Fibroblast of lung (primary cell): ENCODE measurements at regions not wholly inside any gene's neighbourhood (a gene's known extent, or its start where the extent isn't known, plus 50 kb on each side); places are given as distances from the start of the nearest gene placed in this dataset.

Experiments
- DNase-seq, 2 donors: peaks; one replicate each; pipeline versions ENCODE4 v3.0.0 to v3.0.0-alpha.2; 2010; ENCODE audit warnings: low read depth in 2 of 2
- H2AFZ ChIP-seq: 2 replicates; pipeline ENCODE4 v1.5.1; 2012; ENCODE audit warnings: low read length, control low read depth, inconsistent platforms
- H3K27ac ChIP-seq: 2 replicates; pipeline ENCODE4 v1.5.1; 2011; ENCODE audit warnings: low read length, control low read depth; ENCODE audit not compliant: insufficient read depth
- H3K27me3 ChIP-seq: 2 replicates; pipeline ENCODE4 v1.5.1; 2011; ENCODE audit warnings: mild to moderate bottlenecking, low read length; ENCODE audit not compliant: control insufficient read depth, insufficient read depth
- H3K36me3 ChIP-seq: 2 replicates; pipeline ENCODE4 v1.5.1; 2011; ENCODE audit warnings: low read length; ENCODE audit not compliant: control insufficient read depth, insufficient read depth
- H3K4me1 ChIP-seq: 2 replicates; pipeline ENCODE4 v1.5.1; 2011; ENCODE audit warnings: low read length; ENCODE audit not compliant: control insufficient read depth, insufficient read depth; ENCODE audit errors: extremely low read depth
- H3K4me2 ChIP-seq: 2 replicates; pipeline ENCODE4 v1.5.1; 2011; ENCODE audit warnings: low read length, control low read depth; ENCODE audit not compliant: insufficient read depth; ENCODE audit errors: extremely low read depth
- H3K4me3 ChIP-seq, 4 experiments: fragments of 200-600 bp in 1 of 4; sonication (generic) in 1 of 4; replicated peaks in 1 of 4; 2 replicates each; pipeline ENCODE4 v1.5.1; 2011 to 2016; ENCODE audit warnings: low read length in 4 of 4, low read depth in 3 of 4, mild to moderate bottlenecking in 3 of 4, control low read depth in 2 of 4, inconsistent platforms in 1 of 4, mixed read lengths in 1 of 4; ENCODE audit not compliant: insufficient read depth in 1 of 4; ENCODE audit errors: control extremely low read depth in 1 of 4
- H3K79me2 ChIP-seq: 2 replicates; pipeline ENCODE4 v1.5.1; 2012; ENCODE audit warnings: mild to moderate bottlenecking, low read length, inconsistent platforms; ENCODE audit not compliant: control insufficient read depth, insufficient read depth
- H3K9ac ChIP-seq: 2 replicates; pipeline ENCODE4 v1.5.1; 2011; ENCODE audit warnings: mild to moderate bottlenecking, low read length, control low read depth; ENCODE audit not compliant: insufficient read depth
- H3K9me3 ChIP-seq: 2 replicates; pipeline ENCODE4 v1.5.1; 2012; ENCODE audit warnings: low read depth, low read length; ENCODE audit not compliant: control insufficient read depth, insufficient read depth
- H4K20me1 ChIP-seq: 2 replicates; pipeline ENCODE4 v1.5.1; 2011; ENCODE audit warnings: low read length; ENCODE audit not compliant: control insufficient read depth, insufficient read depth; ENCODE audit errors: extremely low read depth
- EZH2 ChIP-seq: IDR thresholded peaks from 2 replicates; pipeline ENCODE4 v1.5.1; 2012; ENCODE audit warnings: low read length, control low read depth, mild to moderate bottlenecking; ENCODE audit errors: missing control alignments
- TF ChIP-seq, protein P1 (sequence below), 2 donors: IDR thresholded peaks in 1 of 2; conservative IDR thresholded peaks in 1 of 2; 1 replicate in 1 of 2; 2 replicates in 1 of 2; pipeline ENCODE4 v1.5.1; 2011 to 2012; ENCODE audit warnings: low read length in 2 of 2, control low read depth in 1 of 2, inconsistent platforms in 1 of 2, low read depth in 1 of 2, mild to moderate bottlenecking in 1 of 2

DNA sequence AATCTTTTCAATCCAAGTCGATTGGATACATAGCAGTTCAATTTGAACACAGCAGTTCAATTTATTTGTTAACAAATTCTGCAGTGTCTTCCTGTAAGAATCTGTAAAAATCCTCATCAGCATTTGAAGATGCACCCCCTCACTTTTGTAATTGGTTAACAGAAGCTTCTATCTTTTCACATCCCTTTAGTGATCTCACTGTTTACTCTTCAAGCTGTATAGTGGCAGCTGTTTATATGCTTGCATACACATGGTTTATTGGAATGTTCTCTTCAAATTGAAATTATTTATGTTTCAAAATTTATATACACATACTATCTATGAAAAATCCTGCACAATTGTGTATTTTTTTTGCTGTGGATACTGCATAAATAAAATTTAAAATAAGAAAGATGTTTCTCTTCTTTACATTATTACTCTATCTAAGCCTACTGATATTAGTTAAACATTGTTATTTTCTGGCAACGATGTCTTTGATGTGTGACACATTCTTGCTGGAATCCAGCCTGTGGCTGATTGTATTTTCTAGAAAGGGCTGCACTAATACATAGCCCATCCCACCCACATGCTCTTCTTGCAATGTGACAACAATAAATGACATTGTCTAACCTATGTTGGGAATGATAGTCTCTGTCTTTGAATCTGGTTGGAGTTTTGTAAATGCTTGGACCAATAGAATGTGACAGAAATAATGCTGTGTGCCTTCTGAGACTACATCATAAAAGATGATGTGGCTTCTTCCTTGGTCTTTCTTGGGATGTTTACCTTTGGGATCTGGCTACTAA lies 573.0 kb downstream of the CD109 start:
- peak overlapping the region; percentile 27 for H3K4me2 ChIP-seq
- H2AFZ ChIP-seq, result peak overlapping the region; percentile 42
- DNase-seq, result peak in 1 of 2 donors; percentile 35
- no peak overlapping the region for H3K4me3 ChIP-seq
- H3K79me2 ChIP-seq, result no peaks in the 10 kb centered on the region
- H3K4me1 ChIP-seq, result peaks cover 2% of the 10 kb centered on the region
- H4K20me1 ChIP-seq, result no peaks in the 10 kb centered on the region
- TF ChIP-seq EZH2, result no peak
- TF ChIP-seq, protein P1, sequence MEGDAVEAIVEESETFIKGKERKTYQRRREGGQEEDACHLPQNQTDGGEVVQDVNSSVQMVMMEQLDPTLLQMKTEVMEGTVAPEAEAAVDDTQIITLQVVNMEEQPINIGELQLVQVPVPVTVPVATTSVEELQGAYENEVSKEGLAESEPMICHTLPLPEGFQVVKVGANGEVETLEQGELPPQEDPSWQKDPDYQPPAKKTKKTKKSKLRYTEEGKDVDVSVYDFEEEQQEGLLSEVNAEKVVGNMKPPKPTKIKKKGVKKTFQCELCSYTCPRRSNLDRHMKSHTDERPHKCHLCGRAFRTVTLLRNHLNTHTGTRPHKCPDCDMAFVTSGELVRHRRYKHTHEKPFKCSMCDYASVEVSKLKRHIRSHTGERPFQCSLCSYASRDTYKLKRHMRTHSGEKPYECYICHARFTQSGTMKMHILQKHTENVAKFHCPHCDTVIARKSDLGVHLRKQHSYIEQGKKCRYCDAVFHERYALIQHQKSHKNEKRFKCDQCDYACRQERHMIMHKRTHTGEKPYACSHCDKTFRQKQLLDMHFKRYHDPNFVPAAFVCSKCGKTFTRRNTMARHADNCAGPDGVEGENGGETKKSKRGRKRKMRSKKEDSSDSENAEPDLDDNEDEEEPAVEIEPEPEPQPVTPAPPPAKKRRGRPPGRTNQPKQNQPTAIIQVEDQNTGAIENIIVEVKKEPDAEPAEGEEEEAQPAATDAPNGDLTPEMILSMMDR (conservative IDR thresholded peaks at IDR 0.05 in 1 of 2, IDR thresholded peaks at IDR 0.05 in 1 of 2; ENCODE audit: low read depth in 1 of 2, low read length in 2 of 2), result no peak
- H3K9ac ChIP-seq, result no peak overlapping the region
- H3K9me3 ChIP-seq, result no peaks in the 10 kb centered on the region
- H3K27me3 ChIP-seq, result no peaks in the 10 kb centered on the region
- no peak overlapping the region for H3K27ac ChIP-seq
- no peaks in the 10 kb centered on the region for H3K36me3 ChIP-seq

DNA sequence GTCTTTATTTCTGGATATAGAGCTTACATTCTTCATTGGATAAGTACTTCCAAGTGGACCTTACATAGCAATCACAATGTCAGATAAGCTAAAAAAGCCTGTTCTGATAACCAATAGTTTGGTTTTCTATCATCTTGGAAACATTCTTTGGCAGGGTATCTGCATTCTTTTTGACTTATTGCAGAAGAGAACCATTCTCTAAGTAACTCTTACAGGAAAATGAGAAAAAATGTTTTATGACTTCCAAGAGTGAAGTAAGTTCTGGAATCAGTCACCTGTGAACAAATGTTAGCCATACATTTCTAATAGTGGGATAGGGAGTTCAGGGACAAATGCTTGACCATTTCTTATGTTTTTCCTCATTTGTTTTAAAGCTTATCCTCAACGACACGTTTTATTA lies 564.0 kb downstream of the CD109 start:
- H3K27me3 ChIP-seq, result no peaks in the 10 kb centered on the region
- no peaks in the 10 kb centered on the region for H3K36me3 ChIP-seq
- TF ChIP-seq, protein P1 (conservative IDR thresholded peaks at IDR 0.05 in 1 of 2, IDR thresholded peaks at IDR 0.05 in 1 of 2; ENCODE audit: low read depth in 1 of 2, low read length in 2 of 2), result no peak
- no peak for TF ChIP-seq EZH2

DNA sequence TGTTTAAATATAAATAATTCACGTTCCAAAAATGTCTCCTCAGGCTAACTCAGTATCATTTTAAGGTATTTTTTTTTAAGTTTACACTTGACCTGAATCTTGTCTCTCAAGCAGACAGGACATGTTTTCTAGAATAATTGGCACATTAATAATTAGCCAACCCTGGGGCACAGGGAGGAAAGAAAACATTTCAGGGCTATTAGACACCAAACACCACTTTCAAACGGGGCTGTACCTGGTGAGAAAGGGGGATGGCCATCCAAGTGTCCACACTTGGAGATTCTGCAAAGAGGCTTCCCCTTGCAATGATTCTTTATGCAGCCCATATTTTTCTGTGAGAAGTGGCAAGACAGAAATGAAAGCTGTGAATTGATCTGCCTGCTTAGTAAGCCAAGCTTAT lies 560.8 kb downstream of the CD109 start:
- Histone ChIP-seq H3K27ac (no peak overlapping the region), H3K79me2 (no peaks in the 10 kb centered on the region), H3K9me3 (no peaks in the 10 kb centered on the region), H3K4me2 (peak overlapping the region; percentile 10), H3K9ac (no peak overlapping the region), H4K20me1 (no peaks in the 10 kb centered on the region), H3K4me3 (no peak overlapping the region), H3K36me3 (no peaks in the 10 kb centered on the region), H3K27me3 (no peaks in the 10 kb centered on the region), H2AFZ (no peak overlapping the region), H3K4me1 (no peaks in the 10 kb centered on the region)
- DNase-seq, result no peak
- TF ChIP-seq, protein P1 (conservative IDR thresholded peaks at IDR 0.05 in 1 of 2, IDR thresholded peaks at IDR 0.05 in 1 of 2; ENCODE audit: low read depth in 1 of 2, low read length in 2 of 2), result no peak
- TF ChIP-seq EZH2, result no peak

More for the DNA sequence above, 564.0 kb downstream of the CD109 start:
- Histone ChIP-seq H3K4me1 (no peaks in the 10 kb centered on the region), H3K79me2 (no peaks in the 10 kb centered on the region), H3K9me3 (no peaks in the 10 kb centered on the region), H3K4me2 (no peak overlapping the region), H3K4me3 (no peak overlapping the region), H2AFZ (no peak overlapping the region), H3K27ac (no peak overlapping the region), H4K20me1 (no peaks in the 10 kb centered on the region), H3K9ac (no peak overlapping the region)
- peak in 1 of 2 donors; percentile 65 for DNase-seq
